ENCODE measurements at regions not wholly inside any gene's neighbourhood (a gene's known extent, or its start where the extent isn't known, plus 50 kb on each side); places are given as distances from the start of the nearest gene placed in this dataset.

- TF ChIP-seq POLR2AphosphoS5 (IDR thresholded peaks at IDR 0.05) (no peak), EP300 (conservative IDR thresholded peaks at IDR 0.05; ENCODE audit: poor library complexity, severe bottlenecking) (no peak)
These were observed 380.0 kb upstream of the GOLIM4 start for GRCh38 chr3:168475704-168476103.
